ENCODE measurements at regions not wholly inside any gene's neighbourhood (a gene's known extent, or its start where the extent isn't known, plus 50 kb on each side); places are given as distances from the start of the nearest gene placed in this dataset.
A peak's percentile ranks its signal among the peaks of the same experiment; 100 is the strongest.

DNA sequence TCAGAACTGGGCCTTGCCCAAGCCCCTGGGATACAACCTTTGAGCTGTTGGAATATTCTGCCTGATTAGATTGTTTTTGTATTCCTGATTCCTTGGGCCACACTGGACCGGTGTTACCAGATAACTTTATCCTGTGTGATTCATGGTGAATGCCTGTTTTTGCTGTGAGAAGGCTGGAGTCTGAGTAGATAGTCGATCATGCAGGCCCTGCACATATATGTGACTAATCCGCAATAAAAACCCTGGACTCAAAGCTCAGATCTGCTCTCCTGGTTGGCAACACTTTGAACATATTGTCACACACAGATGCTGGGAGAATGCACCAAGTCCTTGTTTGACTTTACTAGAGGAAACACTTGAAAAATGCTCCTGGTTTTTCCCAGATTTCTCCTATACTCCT is 183.9 kb upstream of the MBL2 start:
- CTCF ChIA-PET, result no interaction called here
- no peaks in the 10 kb centered on the region for H3K27me3 Mint-ChIP-seq (ENCODE audit: unreplicated experiment)
- H3K36me3 Mint-ChIP-seq (ENCODE audit: insufficient read depth, unreplicated experiment), result no peaks in the 10 kb centered on the region
- no peaks in the 10 kb centered on the region for H3K4me1 Mint-ChIP-seq (ENCODE audit: low read depth, unreplicated experiment)
- intact Hi-C loops (cut with micrococcal nuclease; ENCODE audit: unreplicated experiment), result no loop called here
- no peak overlapping the region for H3K27ac Mint-ChIP-seq (ENCODE audit: unreplicated experiment)
- no peak for DNase-seq
- no peak overlapping the region for H3K4me3 Mint-ChIP-seq (ENCODE audit: low read depth, unreplicated experiment)
- TF ChIP-seq, protein P1, sequence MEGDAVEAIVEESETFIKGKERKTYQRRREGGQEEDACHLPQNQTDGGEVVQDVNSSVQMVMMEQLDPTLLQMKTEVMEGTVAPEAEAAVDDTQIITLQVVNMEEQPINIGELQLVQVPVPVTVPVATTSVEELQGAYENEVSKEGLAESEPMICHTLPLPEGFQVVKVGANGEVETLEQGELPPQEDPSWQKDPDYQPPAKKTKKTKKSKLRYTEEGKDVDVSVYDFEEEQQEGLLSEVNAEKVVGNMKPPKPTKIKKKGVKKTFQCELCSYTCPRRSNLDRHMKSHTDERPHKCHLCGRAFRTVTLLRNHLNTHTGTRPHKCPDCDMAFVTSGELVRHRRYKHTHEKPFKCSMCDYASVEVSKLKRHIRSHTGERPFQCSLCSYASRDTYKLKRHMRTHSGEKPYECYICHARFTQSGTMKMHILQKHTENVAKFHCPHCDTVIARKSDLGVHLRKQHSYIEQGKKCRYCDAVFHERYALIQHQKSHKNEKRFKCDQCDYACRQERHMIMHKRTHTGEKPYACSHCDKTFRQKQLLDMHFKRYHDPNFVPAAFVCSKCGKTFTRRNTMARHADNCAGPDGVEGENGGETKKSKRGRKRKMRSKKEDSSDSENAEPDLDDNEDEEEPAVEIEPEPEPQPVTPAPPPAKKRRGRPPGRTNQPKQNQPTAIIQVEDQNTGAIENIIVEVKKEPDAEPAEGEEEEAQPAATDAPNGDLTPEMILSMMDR (IDR thresholded peaks at IDR 0.05; ENCODE audit: unreplicated experiment), result no peak
- H3K9me3 Mint-ChIP-seq (ENCODE audit: low read depth, unreplicated experiment), result peaks cover 6% of the 10 kb centered on the region
- BruUV-seq (replicated peaks), result no TSS peak

DNA sequence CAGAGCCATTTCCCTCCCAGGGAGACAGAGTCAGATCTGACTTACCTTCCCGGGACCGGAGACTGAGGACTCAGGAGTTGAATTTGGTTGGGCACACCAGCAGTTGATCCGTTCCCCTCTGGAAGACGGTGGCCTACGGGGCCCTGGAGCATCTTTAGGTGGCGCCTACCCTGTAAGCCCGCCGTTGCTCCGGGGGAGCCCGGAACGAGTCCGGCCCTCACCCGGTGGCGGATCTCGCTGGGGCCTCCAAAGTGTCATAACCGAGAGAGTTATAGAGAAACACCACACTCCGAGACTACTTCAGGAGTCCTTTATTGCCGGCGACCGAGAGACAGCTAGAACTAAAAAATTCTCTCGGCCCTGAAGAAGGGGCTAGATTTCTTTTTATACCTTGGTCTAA is 182.8 kb upstream of the MBL2 start:
- no TSS peak for BruUV-seq (replicated peaks)
- Mint-ChIP-seq H3K4me1 (ENCODE audit: low read depth, unreplicated experiment) (no peaks in the 10 kb centered on the region), H3K27ac (ENCODE audit: unreplicated experiment) (no peak overlapping the region), H3K4me3 (ENCODE audit: low read depth, unreplicated experiment) (no peak overlapping the region), H3K27me3 (ENCODE audit: unreplicated experiment) (no peaks in the 10 kb centered on the region), H3K36me3 (ENCODE audit: insufficient read depth, unreplicated experiment) (no peaks in the 10 kb centered on the region), H3K9me3 (ENCODE audit: low read depth, unreplicated experiment) (peaks cover 6% of the 10 kb centered on the region)
- CTCF ChIA-PET, result interaction anchor here (0.7 kb wide), 1 partner anchor 924 kb away, joined by 3 read pairs; no protein-coding TSS in a partner anchor
- TF ChIP-seq, protein P1 (IDR thresholded peaks at IDR 0.05; ENCODE audit: unreplicated experiment), result no peak
- DNase-seq, result no peak
- intact Hi-C loops (cut with micrococcal nuclease; ENCODE audit: unreplicated experiment), result no loop called here

DNA sequence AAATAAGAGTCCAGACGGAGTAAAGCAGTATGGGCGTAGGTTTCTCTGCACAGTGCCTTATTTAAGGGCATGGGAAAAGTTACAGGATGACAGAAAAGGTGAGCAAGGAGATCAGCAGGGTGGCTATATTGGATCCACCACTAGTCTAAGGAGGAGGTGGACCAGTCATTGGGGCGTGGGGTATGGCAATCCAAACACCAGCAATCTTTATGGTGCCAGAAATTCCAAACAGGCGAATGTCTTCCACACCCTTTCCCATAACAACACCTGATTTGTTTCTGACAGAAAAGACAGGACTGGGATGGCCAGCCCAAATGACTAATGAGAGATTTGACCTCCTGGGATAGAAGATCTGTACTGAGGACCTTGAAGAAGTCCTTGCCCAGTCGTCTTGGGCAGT is 181.8 kb upstream of the MBL2 start:
- H3K27ac Mint-ChIP-seq (ENCODE audit: unreplicated experiment), result peak overlapping the region; percentile 34
- H3K27me3 Mint-ChIP-seq (ENCODE audit: unreplicated experiment), result no peaks in the 10 kb centered on the region
- CTCF ChIA-PET, result no interaction called here
- H3K36me3 Mint-ChIP-seq (ENCODE audit: insufficient read depth, unreplicated experiment), result no peaks in the 10 kb centered on the region
- TF ChIP-seq, protein P1 (IDR thresholded peaks at IDR 0.05; ENCODE audit: unreplicated experiment), result no peak
- BruUV-seq (replicated peaks), result no TSS peak
- no peaks in the 10 kb centered on the region for H3K4me1 Mint-ChIP-seq (ENCODE audit: low read depth, unreplicated experiment)
- peaks cover 6% of the 10 kb centered on the region for H3K9me3 Mint-ChIP-seq (ENCODE audit: low read depth, unreplicated experiment)
- intact Hi-C loops (cut with micrococcal nuclease; ENCODE audit: unreplicated experiment), result loop anchor here (5.0 kb wide), 3 partner anchors 137 to 363 kb away; no protein-coding TSS in a partner anchor
- DNase-seq, result no peak
- H3K4me3 Mint-ChIP-seq (ENCODE audit: low read depth, unreplicated experiment), result no peak overlapping the region

DNA sequence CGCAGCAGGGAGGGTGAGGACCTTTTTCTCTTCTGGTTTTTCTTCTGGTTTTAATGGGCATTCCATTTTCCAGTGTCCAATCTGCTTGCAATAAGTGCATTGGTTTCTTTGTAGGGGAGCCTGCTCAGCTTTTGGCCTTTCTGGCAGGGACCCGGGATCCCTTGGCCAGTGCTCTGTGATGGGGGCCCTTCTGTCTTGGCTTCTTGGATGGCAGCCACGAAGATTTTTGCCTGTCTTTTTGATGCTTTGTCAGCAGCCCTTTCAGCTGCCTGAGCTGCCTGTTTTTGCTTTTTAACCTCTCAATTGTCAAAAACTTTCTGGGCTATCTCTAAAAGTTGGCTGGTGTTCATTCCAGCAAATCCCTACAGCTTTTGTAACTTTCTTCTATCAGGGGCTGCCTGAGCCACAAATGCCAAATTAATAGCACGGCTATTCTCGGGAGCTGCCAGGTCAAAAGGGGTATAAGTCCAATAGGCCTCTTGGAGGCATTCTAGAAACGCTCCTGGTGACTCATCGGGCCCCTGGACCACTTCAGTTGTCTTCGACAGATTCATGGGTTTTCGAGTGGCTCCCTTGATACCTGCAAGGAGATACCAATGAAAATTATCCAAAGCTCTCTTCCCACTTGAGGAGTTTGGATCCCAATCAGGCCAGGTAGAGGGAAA is 179.9 kb upstream of the MBL2 start:
- TF ChIP-seq, protein P1 (IDR thresholded peaks at IDR 0.05; ENCODE audit: unreplicated experiment), result no peak
- Mint-ChIP-seq H3K9me3 (ENCODE audit: low read depth, unreplicated experiment) (peaks cover 6% of the 10 kb centered on the region), H3K4me1 (ENCODE audit: low read depth, unreplicated experiment) (no peaks in the 10 kb centered on the region), H3K27ac (ENCODE audit: unreplicated experiment) (no peak overlapping the region), H3K4me3 (ENCODE audit: low read depth, unreplicated experiment) (no peak overlapping the region), H3K36me3 (ENCODE audit: insufficient read depth, unreplicated experiment) (no peaks in the 10 kb centered on the region), H3K27me3 (ENCODE audit: unreplicated experiment) (no peaks in the 10 kb centered on the region)
- intact Hi-C loops (cut with micrococcal nuclease; ENCODE audit: unreplicated experiment), result loop anchor here (5.0 kb wide), 3 partner anchors 135 to 365 kb away; no protein-coding TSS in a partner anchor
- no TSS peak for BruUV-seq (replicated peaks)
- DNase-seq, result no peak
- CTCF ChIA-PET, result interaction anchor here (0.5 to 1.3 kb wide), 4 partner anchors 12 to 304 kb away, joined by 3 to 4 read pairs (median 3); no protein-coding TSS in a partner anchor

Measured in Calu3 (cell line).